ENCODE measurements at regions not wholly inside any gene's neighbourhood (a gene's known extent, or its start where the extent isn't known, plus 50 kb on each side); places are given as distances from the start of the nearest gene placed in this dataset.

DNA sequence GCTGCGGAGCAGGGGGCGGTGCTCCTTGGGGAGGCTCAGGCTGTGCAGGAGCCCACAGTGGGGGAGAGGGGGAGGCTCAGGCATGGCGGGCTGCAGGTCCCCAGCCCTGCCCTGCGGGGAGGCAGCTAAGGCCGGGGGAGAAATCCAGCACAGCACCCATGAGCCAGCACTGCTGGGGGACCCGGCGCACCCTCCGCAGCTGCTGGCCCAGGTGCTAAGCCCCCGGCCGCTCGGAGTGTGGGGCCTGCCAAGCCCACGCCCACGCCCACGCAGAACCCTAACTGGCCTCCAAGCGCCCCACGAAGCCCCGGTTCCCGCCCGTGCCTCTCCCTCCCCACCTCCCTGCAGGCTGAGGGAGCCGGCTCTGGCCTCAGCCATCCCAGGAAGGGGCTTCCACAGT, 145.6 kb upstream of the SEL1L start:
- 94% methylated on average over 3 of the region's 20 CpGs for WGBS
- DNase-seq (ENCODE audit: low spot score in 2 of 2): no peak
- TF ChIP-seq POLR2AphosphoS5 (IDR thresholded peaks at IDR 0.05) (no peak), EP300 (IDR thresholded peaks at IDR 0.05) (no peak), POLR2A (IDR thresholded peaks at IDR 0.05) (no peak)
- TF ChIP-seq, protein P1, sequence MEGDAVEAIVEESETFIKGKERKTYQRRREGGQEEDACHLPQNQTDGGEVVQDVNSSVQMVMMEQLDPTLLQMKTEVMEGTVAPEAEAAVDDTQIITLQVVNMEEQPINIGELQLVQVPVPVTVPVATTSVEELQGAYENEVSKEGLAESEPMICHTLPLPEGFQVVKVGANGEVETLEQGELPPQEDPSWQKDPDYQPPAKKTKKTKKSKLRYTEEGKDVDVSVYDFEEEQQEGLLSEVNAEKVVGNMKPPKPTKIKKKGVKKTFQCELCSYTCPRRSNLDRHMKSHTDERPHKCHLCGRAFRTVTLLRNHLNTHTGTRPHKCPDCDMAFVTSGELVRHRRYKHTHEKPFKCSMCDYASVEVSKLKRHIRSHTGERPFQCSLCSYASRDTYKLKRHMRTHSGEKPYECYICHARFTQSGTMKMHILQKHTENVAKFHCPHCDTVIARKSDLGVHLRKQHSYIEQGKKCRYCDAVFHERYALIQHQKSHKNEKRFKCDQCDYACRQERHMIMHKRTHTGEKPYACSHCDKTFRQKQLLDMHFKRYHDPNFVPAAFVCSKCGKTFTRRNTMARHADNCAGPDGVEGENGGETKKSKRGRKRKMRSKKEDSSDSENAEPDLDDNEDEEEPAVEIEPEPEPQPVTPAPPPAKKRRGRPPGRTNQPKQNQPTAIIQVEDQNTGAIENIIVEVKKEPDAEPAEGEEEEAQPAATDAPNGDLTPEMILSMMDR (IDR thresholded peaks at IDR 0.05): no peak
- Histone ChIP-seq H3K4me3 (no peak overlapping the region), H3K36me3 (no peaks in the 10 kb centered on the region), H3K4me1 (no peaks in the 10 kb centered on the region), H3K27ac (no peak overlapping the region), H3K9me3 (no peaks in the 10 kb centered on the region), H3K27me3 (no peaks in the 10 kb centered on the region)

DNA sequence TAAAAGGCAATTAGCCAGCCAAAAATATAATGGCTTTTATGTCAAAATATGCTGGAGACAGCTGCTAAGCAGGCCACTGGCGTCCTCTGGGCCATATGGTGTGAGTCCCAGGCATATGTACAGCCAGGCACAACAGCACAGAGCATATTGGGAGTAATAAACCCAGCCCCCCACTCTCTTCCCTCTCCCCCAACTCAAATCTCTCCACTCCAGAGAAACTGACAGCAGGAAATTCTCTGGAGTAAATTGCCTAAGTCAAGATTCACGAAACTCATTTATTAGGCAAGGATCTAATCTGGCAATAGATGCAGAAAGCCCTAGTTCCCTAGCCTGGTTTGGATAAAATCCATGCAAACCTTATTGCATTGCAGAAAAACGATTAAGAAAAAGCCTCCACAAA, 147.9 kb upstream of the SEL1L start:
- no peaks in the 10 kb centered on the region for H3K36me3 ChIP-seq
- 36% methylated on average over 3 of the region's 3 CpGs for WGBS
- no peaks in the 10 kb centered on the region for H3K4me1 ChIP-seq
- DNase-seq (ENCODE audit: low spot score in 2 of 2): no peak
- H3K9me3 ChIP-seq: no peaks in the 10 kb centered on the region
- H3K27ac ChIP-seq: no peak overlapping the region
- TF ChIP-seq POLR2A (IDR thresholded peaks at IDR 0.05): no peak
- no peak for TF ChIP-seq EP300 (IDR thresholded peaks at IDR 0.05)
- no peak for TF ChIP-seq POLR2AphosphoS5 (IDR thresholded peaks at IDR 0.05)
- TF ChIP-seq, protein P1 (IDR thresholded peaks at IDR 0.05): no peak
- H3K4me3 ChIP-seq: no peak overlapping the region
- H3K27me3 ChIP-seq: no peaks in the 10 kb centered on the region

DNA sequence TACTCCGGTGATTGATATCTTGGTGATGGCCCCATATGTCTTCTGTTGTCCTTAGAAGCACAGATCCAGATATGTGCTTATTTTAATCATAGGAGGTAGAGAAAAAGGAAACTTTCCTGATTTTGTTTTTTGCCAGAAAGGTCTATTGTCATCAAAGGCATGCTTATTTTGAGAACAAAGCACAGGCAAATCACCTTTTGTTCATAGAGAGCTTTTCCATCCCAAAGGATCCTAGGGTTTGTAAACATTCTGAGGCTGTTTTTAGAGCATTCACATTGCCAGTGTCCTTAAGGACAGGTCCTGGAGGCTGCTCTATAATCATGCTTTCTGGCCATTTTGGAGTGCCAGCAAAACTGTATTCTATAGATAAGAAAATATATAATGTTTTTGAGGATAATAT, 148.5 kb upstream of the SEL1L start:
- no peak for DNase-seq (ENCODE audit: low spot score in 2 of 2)
- no peaks in the 10 kb centered on the region for H3K9me3 ChIP-seq
- TF ChIP-seq, protein P1 (IDR thresholded peaks at IDR 0.05): no peak
- TF ChIP-seq EP300 (IDR thresholded peaks at IDR 0.05): no peak
- no peaks in the 10 kb centered on the region for H3K4me1 ChIP-seq
- no peak overlapping the region for H3K4me3 ChIP-seq
- H3K27me3 ChIP-seq: no peaks in the 10 kb centered on the region
- H3K27ac ChIP-seq: no peak overlapping the region
- WGBS: 52% methylated on average over 1 of the region's 1 CpG
- H3K36me3 ChIP-seq: no peaks in the 10 kb centered on the region

GRCh38 chr14:81682701-81683100, 149.0 kb upstream of the SEL1L start:
- Histone ChIP-seq H3K9me3 (no peaks in the 10 kb centered on the region), H3K27me3 (no peaks in the 10 kb centered on the region), H3K4me1 (no peaks in the 10 kb centered on the region), H3K4me3 (no peak overlapping the region), H3K27ac (no peak overlapping the region), H3K36me3 (no peaks in the 10 kb centered on the region)
- DNase-seq (ENCODE audit: low spot score in 2 of 2): no peak
- WGBS: 85% methylated on average over 2 of the region's 2 CpGs
- no peak for TF ChIP-seq POLR2AphosphoS5 (IDR thresholded peaks at IDR 0.05)

DNA sequence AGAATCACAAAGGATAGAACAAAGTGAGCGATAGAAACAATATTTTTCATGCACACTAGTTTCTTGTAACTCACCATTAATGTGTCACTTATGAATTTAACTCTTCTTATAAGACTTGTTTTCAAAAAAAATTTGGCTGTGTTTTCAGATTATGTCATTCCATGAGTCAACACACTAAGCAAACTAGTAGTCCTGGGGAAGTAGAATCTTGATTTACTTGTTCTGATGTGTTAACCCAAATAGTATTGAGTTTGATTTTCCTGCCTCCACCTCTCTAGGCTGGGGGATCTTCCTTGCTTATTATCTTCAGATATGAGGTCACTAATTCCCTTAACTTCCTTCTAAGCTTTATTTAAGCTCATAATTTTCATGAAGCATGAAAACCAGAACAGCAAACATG, 151.0 kb upstream of the SEL1L start:
- DNase-seq (ENCODE audit: low spot score in 2 of 2): no peak
- Histone ChIP-seq H3K9me3 (no peaks in the 10 kb centered on the region), H3K36me3 (no peaks in the 10 kb centered on the region), H3K4me3 (no peak overlapping the region), H3K27ac (no peak overlapping the region), H3K27me3 (no peaks in the 10 kb centered on the region), H3K4me1 (no peaks in the 10 kb centered on the region)
- 82% methylated on average over 1 of the region's 1 CpG for WGBS
- TF ChIP-seq POLR2AphosphoS5 (IDR thresholded peaks at IDR 0.05) (no peak), EP300 (IDR thresholded peaks at IDR 0.05) (no peak), POLR2A (IDR thresholded peaks at IDR 0.05) (no peak)
- TF ChIP-seq, protein P1 (IDR thresholded peaks at IDR 0.05): no peak

GRCh38 chr14:81686512-81686911, 152.9 kb upstream of the SEL1L start:
- Histone ChIP-seq H3K9me3 (no peaks in the 10 kb centered on the region), H3K27me3 (no peaks in the 10 kb centered on the region), H3K27ac (no peak overlapping the region), H3K36me3 (no peaks in the 10 kb centered on the region), H3K4me3 (no peak overlapping the region), H3K4me1 (no peaks in the 10 kb centered on the region)
- TF ChIP-seq POLR2AphosphoS5 (IDR thresholded peaks at IDR 0.05) (no peak), POLR2A (IDR thresholded peaks at IDR 0.05) (no peak), EP300 (IDR thresholded peaks at IDR 0.05) (no peak)
- TF ChIP-seq, protein P1 (IDR thresholded peaks at IDR 0.05): no peak
- DNase-seq (ENCODE audit: low spot score in 2 of 2): no peak
- WGBS: 74% methylated on average over 4 of the region's 4 CpGs
